HFF-Myc (cell line): ENCODE measurements at regions not wholly inside any gene's neighbourhood (a gene's known extent, or its start where the extent isn't known, plus 50 kb on each side); places are given as distances from the start of the nearest gene placed in this dataset.

Source experiments
- DNase-seq: peaks from one replicate; pipeline ENCODE4 v3.0.0-alpha.2; 2011; ENCODE audit warnings: low read depth; ENCODE audit errors: extremely low read depth
- H3K4me3 ChIP-seq: replicated peaks from 2 replicates; pipeline ENCODE4 v1.5.1; 2011; ENCODE audit warnings: low read depth, mild to moderate bottlenecking, control low read depth, low read length
- CTCF ChIP-seq: IDR thresholded peaks from 2 replicates; pipeline ENCODE4 v1.5.1; 2012; ENCODE audit warnings: mild to moderate bottlenecking, low read depth, low read length, control low read depth; ENCODE audit errors: missing control alignments

- H3K4me3 ChIP-seq, result no peak overlapping the region
- no peak for TF ChIP-seq CTCF
- DNase-seq, result no peak
Measured at GRCh38 chr11:112460141-112460540, 199.5 kb upstream of the PLET1 start.

- no peak overlapping the region for H3K4me3 ChIP-seq
- TF ChIP-seq CTCF, result no peak
- DNase-seq, result no peak
Measured at GRCh38 chr11:112464949-112465348, 204.3 kb upstream of the PLET1 start.

- no peak for TF ChIP-seq CTCF
- no peak for DNase-seq
- no peak overlapping the region for H3K4me3 ChIP-seq
Measured at GRCh38 chr11:112465433-112466024, 204.9 kb upstream of the PLET1 start.

- TF ChIP-seq CTCF, result no peak
- no peak for DNase-seq
- no peak overlapping the region for H3K4me3 ChIP-seq
Measured at GRCh38 chr11:112467721-112468120, 207.1 kb upstream of the PLET1 start.

- H3K4me3 ChIP-seq, result no peak overlapping the region
Measured at GRCh38 chr11:112469376-112469775, 208.7 kb upstream of the PLET1 start.

GRCh38 chr11:112470355-112470754 is 209.7 kb upstream of the PLET1 start:
- no peak for DNase-seq
- H3K4me3 ChIP-seq, result no peak overlapping the region
- TF ChIP-seq CTCF, result no peak

More at GRCh38 chr11:112469376-112469775, 208.7 kb upstream of the PLET1 start:
- no peak for DNase-seq
- TF ChIP-seq CTCF, result no peak

- TF ChIP-seq CTCF, result no peak
- no peak overlapping the region for H3K4me3 ChIP-seq
- DNase-seq, result no peak
Measured at GRCh38 chr11:112471731-112472130, 211.1 kb upstream of the PLET1 start.
